ENCODE measurements at regions not wholly inside any gene's neighbourhood (a gene's known extent, or its start where the extent isn't known, plus 50 kb on each side); places are given as distances from the start of the nearest gene placed in this dataset.

GRCh38 chr4:72817012-72817411, 248.0 kb upstream of the ADAMTS3 start:
- Histone ChIP-seq H4K5ac (ENCODE audit: low read depth, low read length) (no peak overlapping the region), H2AK5ac (ENCODE audit: low read depth, low read length) (no peak overlapping the region), H3K18ac (ENCODE audit: low read depth, low read length) (no peak overlapping the region), H3K27ac (ENCODE audit: insufficient read depth, low read length) (no peak overlapping the region), H2AFZ (replicated peaks; ENCODE audit: low read length, poor library complexity) (no peak overlapping the region), H3K4me1 (ENCODE audit: control insufficient read depth, insufficient read depth, low read length) (no peaks in the 10 kb centered on the region), H4K8ac (ENCODE audit: low read depth in 2 of 2, low read length in 2 of 2) (no peak overlapping the region), H3K36me3 (ENCODE audit: control insufficient read depth, insufficient read depth, low read length) (no peaks in the 10 kb centered on the region), H3K14ac (replicated peaks; ENCODE audit: low read depth, low read length) (no peak overlapping the region), H2BK15ac (ENCODE audit: low read depth, low read length) (no peak overlapping the region), H3K4me2 (ENCODE audit: low read depth, low read length) (no peak overlapping the region), H2BK120ac (ENCODE audit: low read depth, low read length) (no peak overlapping the region), H2BK5ac (ENCODE audit: low read depth, low read length, poor library complexity, severe bottlenecking) (no peak overlapping the region), H3K9me3 (ENCODE audit: control insufficient read depth, insufficient read depth, low read length) (no peaks in the 10 kb centered on the region), H2AK9ac (replicated peaks; ENCODE audit: low read depth, low read length, poor library complexity) (no peak overlapping the region), H2BK20ac (ENCODE audit: low read depth, low read length) (no peak overlapping the region), H3K56ac (ENCODE audit: extremely low read depth, insufficient read depth, low read length) (no peak overlapping the region), H3K4ac (ENCODE audit: low read depth, low read length) (no peak overlapping the region), H4K91ac (ENCODE audit: insufficient read depth, low read depth, low read length) (no peak overlapping the region), H3K4me3 (ENCODE audit: insufficient read depth, low read depth, low read length) (no peak overlapping the region), H3K79me1 (ENCODE audit: low read depth in 1 of 2, low read length in 2 of 2) (no peaks in the 10 kb centered on the region), H3K9me1 (ENCODE audit: insufficient read depth, low read length) (no peaks in the 10 kb centered on the region), H4K20me1 (ENCODE audit: insufficient read depth, low read length) (no peaks in the 10 kb centered on the region), H3K23ac (ENCODE audit: low read depth, low read length) (no peak overlapping the region), H3K9ac (ENCODE audit: low read depth, low read length) (no peak overlapping the region), H3K27me3 (ENCODE audit: control insufficient read depth, insufficient read depth, low read length) (no peaks in the 10 kb centered on the region)
- CTCF ChIA-PET, result no interaction called here
- dilution Hi-C loops (cut with HindIII; ENCODE audit: low sequenced_read_pairs, unreplicated experiment), result no loop called here
- no CpG with 5 or more reads among the region's 1 CpG for WGBS, 2 experiments (ENCODE audit: extremely low coverage in 2 of 2, insufficient read length in 1 of 2)
- TF ChIP-seq RCOR1 (IDR thresholded peaks at IDR 0.05; ENCODE audit: insufficient replicate concordance, low read length), result no peak
- no peak for TF ChIP-seq POLR2A (IDR thresholded peaks at IDR 0.05; ENCODE audit: low read depth, low read length)
- TF ChIP-seq CTCF (conservative IDR thresholded peaks at IDR 0.05; ENCODE audit: low read depth, low read length), result no peak
- no peak for TF ChIP-seq FOS (IDR thresholded peaks at IDR 0.05; ENCODE audit: low read depth, low read length)
- no peak for TF ChIP-seq CHD1 (IDR thresholded peaks at IDR 0.05; ENCODE audit: low read depth, low read length)
- TF ChIP-seq MXI1 (IDR thresholded peaks at IDR 0.05; ENCODE audit: borderline replicate concordance, low read depth, low read length), result no peak
- no peak for TF ChIP-seq ELK1 (IDR thresholded peaks at IDR 0.05; ENCODE audit: borderline replicate concordance, low read depth, low read length)
- no peak for TF ChIP-seq USF2 (IDR thresholded peaks at IDR 0.05; ENCODE audit: low read depth, low read length)
- TF ChIP-seq NFE2L2 (IDR thresholded peaks at IDR 0.05; ENCODE audit: low read depth, low read length), result no peak
- no TSS peak for BruUV-seq (replicated peaks)
- no peak for DNase-seq
- POLR2A ChIA-PET (ENCODE audit: unreplicated experiment), result no interaction called here
- in situ Hi-C loops (cut with MboI; ENCODE audit: low sequenced_read_pairs), result no loop called here
- intact Hi-C loops (cut with micrococcal nuclease), result no loop called here
- ATAC-seq (ENCODE audit: low read depth), result no peak

All from IMR-90 (cell line).